Heart right ventricle (tissue), 16 donors: ENCODE measurements at regions not wholly inside any gene's neighbourhood (a gene's known extent, or its start where the extent isn't known, plus 50 kb on each side); places are given as distances from the start of the nearest gene placed in this dataset.

Experiments
- ATAC-seq, 8 donors: fragments of 200-7000 bp; cut with Tn5 transposase; one replicate each; pipeline ENCODE4 v1.9.1; 2020; ENCODE audit warnings: mild to moderate bottlenecking in 8 of 8, moderate library complexity in 8 of 8, moderate number of reproducible peaks in 1 of 8
- DNase-seq, 2 donors: peaks; one replicate each; pipeline ENCODE4 v3.0.0-alpha.2; 2020
- H3K27ac ChIP-seq, 10 donors: fragments of 200-600 bp; sonication (generic) in 2 of 10; one replicate each; pipeline versions ENCODE4 v1.5.0 to v1.8.0; 2020 to 2022; ENCODE audit warnings: mild to moderate bottlenecking in 3 of 10
- H3K27me3 ChIP-seq, 7 donors: fragments of 200-600 bp; one replicate each; pipeline ENCODE4 v1.8.0; 2021 to 2022; ENCODE audit warnings: mild to moderate bottlenecking in 2 of 7
- H3K36me3 ChIP-seq, 9 donors: fragments of 200-600 bp; sonication (generic) in 1 of 9; one replicate each; pipeline versions ENCODE4 v1.5.0 to v1.8.0; 2020 to 2022; ENCODE audit warnings: mild to moderate bottlenecking in 2 of 9
- H3K4me1 ChIP-seq, 9 donors: fragments of 200-600 bp; sonication (generic) in 1 of 9; one replicate each; pipeline versions ENCODE4 v1.5.0 to v1.8.0; 2020 to 2022; ENCODE audit warnings: mild to moderate bottlenecking in 4 of 9
- H3K4me3 ChIP-seq, 10 donors: fragments of 200-600 bp; sonication (generic) in 2 of 10; one replicate each; pipeline versions ENCODE4 v1.5.0 to v1.8.0; 2020 to 2022; ENCODE audit warnings: mild to moderate bottlenecking in 7 of 10, moderate library complexity in 2 of 10
- H3K9me3 ChIP-seq, 11 donors: fragments of 200-600 bp in 10 of 11; sonication (generic) in 2 of 11; one replicate each; pipeline versions ENCODE4 v1.5.0 to v1.8.0; 2013 to 2022; ENCODE audit warnings: mild to moderate bottlenecking in 2 of 11, control low read depth in 1 of 11, moderate library complexity in 1 of 11
- WGBS, 2 donors: extraction: QIAGEN DNeasy Blood & Tissue Kit; methylation state at CpG; one replicate each; pipeline ENCODE4 v1.1.7; 2013; ENCODE audit warnings: inconsistent platforms in 1 of 2; 5-methylcytosine and 5-hydroxymethylcytosine counted together
- intact Hi-C, 10 donors: fragments of 100-400 bp; cut with DNase I; formaldehyde crosslinking; loops; one replicate each; pipeline versions ENCODE4 v1.11.1 to v1.14.2; 2022
- TF ChIP-seq, protein P1 (sequence below), 9 donors: fragments of 200-600 bp; sonication (generic) in 2 of 9; IDR thresholded peaks; one replicate each; pipeline versions ENCODE4 v1.5.0 to v1.8.0; 2021 to 2022; ENCODE audit warnings: antibody characterized with exemption in 9 of 9, mild to moderate bottlenecking in 5 of 9, moderate library complexity in 1 of 9
- donor health status: Arrhythmogenic right ventricular cardiomyopathy.
- donor health status: ischemic (EF 13 %, LVEDD 7.1; RV severe dilation, severe dysfunction).
- donor health status: healthy with polysubstance abuse.
- donor health status: DM: no; HTN: yes; CAD: no.
- donor health status: DM: no; HTN: no; CAD: no.
- donor health status: ischemic (EF 25% LVEDD 6.9; RV normal size, moderate dysfunction).
- donor health status: ischemic (EF 25% LVEDD 5.7; RV mildly dilated, moderate dysfunction).
- donor health status: healthy.
- donor health status: DM: yes; HTN: yes; CAD: no.
- donor health status: Ischemic cardiomyopathy.
- donor health status: ischemic (EF 35%, LVEDD 5.7; RV mildly dilated, moderate dysfunction).
- donor health status: nonischemic (EF 11% LVEDD 7.7; RV severe dilation, severe dysfunction).
- donor health status: DM: yes; HTN: yes; CAD: no.
- donor health status: PGD.
- donor health status: ischemic (EF 29% LVEDD 5.4; RV normal size, mild dysfunction).
- donor health status: nonischemic (EF 23%, LVEDD 6.1; RV moderate dilation, normal function).

DNA sequence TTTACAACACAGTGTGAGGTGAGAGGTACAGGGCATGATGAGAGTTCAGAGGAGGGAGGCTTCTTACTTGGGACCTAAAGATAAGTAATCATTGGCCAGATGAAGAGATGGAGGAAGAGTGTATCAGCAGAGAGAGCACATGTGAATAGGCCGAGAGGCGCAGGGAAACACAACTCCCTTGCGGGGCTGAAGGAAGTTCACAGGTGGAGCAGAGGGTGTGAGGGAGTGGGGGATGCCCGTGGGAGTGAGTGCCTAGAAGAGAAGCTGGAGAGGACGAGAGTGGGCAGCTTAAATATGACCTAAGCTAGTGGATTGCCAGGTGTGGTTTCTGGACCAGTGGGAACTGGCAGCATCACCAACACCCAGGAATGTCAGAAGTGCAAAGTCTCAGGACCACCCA lies 98.2 kb upstream of the TBC1D5 start:
- ATAC-seq (no peak), DNase-seq (no peak)
- TF ChIP-seq, protein P1, sequence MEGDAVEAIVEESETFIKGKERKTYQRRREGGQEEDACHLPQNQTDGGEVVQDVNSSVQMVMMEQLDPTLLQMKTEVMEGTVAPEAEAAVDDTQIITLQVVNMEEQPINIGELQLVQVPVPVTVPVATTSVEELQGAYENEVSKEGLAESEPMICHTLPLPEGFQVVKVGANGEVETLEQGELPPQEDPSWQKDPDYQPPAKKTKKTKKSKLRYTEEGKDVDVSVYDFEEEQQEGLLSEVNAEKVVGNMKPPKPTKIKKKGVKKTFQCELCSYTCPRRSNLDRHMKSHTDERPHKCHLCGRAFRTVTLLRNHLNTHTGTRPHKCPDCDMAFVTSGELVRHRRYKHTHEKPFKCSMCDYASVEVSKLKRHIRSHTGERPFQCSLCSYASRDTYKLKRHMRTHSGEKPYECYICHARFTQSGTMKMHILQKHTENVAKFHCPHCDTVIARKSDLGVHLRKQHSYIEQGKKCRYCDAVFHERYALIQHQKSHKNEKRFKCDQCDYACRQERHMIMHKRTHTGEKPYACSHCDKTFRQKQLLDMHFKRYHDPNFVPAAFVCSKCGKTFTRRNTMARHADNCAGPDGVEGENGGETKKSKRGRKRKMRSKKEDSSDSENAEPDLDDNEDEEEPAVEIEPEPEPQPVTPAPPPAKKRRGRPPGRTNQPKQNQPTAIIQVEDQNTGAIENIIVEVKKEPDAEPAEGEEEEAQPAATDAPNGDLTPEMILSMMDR (IDR thresholded peaks at IDR 0.05): no peak
- no peak overlapping the region for H3K4me3 ChIP-seq
- H3K36me3 ChIP-seq: no peaks in the 10 kb centered on the region
- H3K27ac ChIP-seq: no peak overlapping the region
- H3K27me3 ChIP-seq: peaks cover 0 to 18% (median 0%) of the 10 kb centered on the region in 7 donors
- 81 to 83% methylated on average over 5 of the region's 5 CpGs for WGBS, 2 donors
- H3K4me1 ChIP-seq: no peaks in the 10 kb centered on the region
- H3K9me3 ChIP-seq: no peaks in the 10 kb centered on the region
- intact Hi-C loops: loop anchor here (2.0 to 10.0 kb wide), 11 partner anchors 193 to 1240 kb away; no protein-coding TSS in a partner anchor

DNA sequence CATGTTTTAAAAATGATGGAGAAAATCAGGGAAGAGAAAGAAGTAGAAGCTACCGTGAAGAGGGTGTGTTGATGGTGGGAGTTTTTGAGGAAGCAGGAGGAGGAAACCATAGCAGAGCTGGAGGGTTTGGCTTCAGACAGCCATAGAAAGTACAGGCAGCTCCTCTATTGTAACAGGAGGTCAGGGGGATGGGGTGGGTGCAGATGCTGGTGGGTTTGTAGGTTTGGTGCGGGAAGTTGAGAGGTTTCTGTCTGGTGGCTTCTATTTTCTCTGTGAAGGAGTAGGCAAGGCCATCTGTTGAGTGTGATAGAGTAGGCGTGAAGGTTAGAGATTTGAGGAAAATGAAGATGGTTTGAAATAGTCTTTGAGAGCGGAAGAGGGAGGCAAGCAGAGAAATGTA lies 97.7 kb upstream of the TBC1D5 start:
- Histone ChIP-seq H3K36me3 (no peaks in the 10 kb centered on the region), H3K27ac (no peak overlapping the region), H3K4me3 (no peak overlapping the region), H3K27me3 (peaks cover 0 to 18% (median 0%) of the 10 kb centered on the region in 7 donors), H3K9me3 (no peaks in the 10 kb centered on the region), H3K4me1 (no peaks in the 10 kb centered on the region)
- ATAC-seq (no peak), DNase-seq (no peak)
- intact Hi-C loops: loop anchor here (2.0 to 10.0 kb wide), 11 partner anchors 193 to 1239 kb away; no protein-coding TSS in a partner anchor
- TF ChIP-seq, protein P1 (IDR thresholded peaks at IDR 0.05): no peak
- 88 to 92% methylated on average over 4 of the region's 4 CpGs for WGBS, 2 donors

DNA sequence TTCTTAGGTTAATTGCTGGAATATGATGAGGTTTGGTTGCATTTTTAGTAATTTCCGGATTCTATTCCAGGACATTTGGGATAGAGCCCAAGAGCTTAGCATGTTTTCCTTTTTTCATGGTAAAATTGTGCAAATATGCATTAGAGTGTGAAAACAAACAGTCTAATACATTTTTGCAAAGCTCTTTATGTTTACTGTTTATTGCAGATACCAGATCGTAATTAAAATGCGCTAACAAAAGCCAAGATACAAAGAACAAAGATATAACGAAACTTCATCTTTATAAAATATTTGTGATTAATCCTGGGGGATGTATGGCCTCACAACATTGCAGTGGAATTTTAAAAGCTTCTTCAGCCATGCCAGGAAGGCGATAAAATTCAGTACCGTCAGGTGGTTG lies 94.5 kb upstream of the TBC1D5 start:
- no peak for DNase-seq
- H3K4me3 ChIP-seq: peak overlapping the region in 3 of 10 donors; percentile 3 to 26 (median 19)
- H3K27ac ChIP-seq: no peak overlapping the region
- peaks cover 0 to 18% (median 0%) of the 10 kb centered on the region in 7 donors for H3K27me3 ChIP-seq
- no peaks in the 10 kb centered on the region for H3K9me3 ChIP-seq
- TF ChIP-seq, protein P1 (IDR thresholded peaks at IDR 0.05): no peak
- no peaks in the 10 kb centered on the region for H3K4me1 ChIP-seq
- WGBS, 2 donors: 75 to 82% methylated on average over 6 of the region's 6 CpGs
- no peaks in the 10 kb centered on the region for H3K36me3 ChIP-seq
- ATAC-seq: no peak
- intact Hi-C loops: loop anchor here in 4 of 10 donors (5.0 to 10.0 kb wide), 4 partner anchors 190 to 572 kb away; no protein-coding TSS in a partner anchor

DNA sequence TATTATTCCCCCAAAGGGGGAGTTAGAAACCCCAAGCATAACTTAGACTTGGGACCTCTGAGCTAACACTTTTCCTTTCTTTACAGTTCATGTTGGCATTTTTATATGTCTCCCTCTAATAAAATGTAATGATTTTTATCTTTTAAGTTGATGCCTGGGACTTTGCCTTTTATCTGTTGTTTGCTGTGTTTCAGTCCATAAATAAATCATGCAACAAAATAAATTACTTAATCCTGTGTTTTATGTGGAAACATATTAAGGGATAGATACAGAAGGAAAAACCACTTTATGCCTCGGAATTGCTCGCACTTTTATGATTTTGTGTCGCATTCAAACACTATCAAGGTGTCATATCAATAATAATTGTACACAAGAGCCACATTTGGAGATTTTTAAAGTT lies 93.7 kb upstream of the TBC1D5 start:
- no peaks in the 10 kb centered on the region for H3K36me3 ChIP-seq
- no peaks in the 10 kb centered on the region for H3K9me3 ChIP-seq
- intact Hi-C loops: loop anchor here in 4 of 10 donors (5.0 to 10.0 kb wide), 4 partner anchors 189 to 571 kb away; no protein-coding TSS in a partner anchor

More for the DNA sequence above, 93.7 kb upstream of the TBC1D5 start:
- no peak for ATAC-seq
- 89 to 94% methylated on average over 3 of the region's 3 CpGs for WGBS, 2 donors
- Histone ChIP-seq H3K27me3 (peaks cover 0 to 18% (median 0%) of the 10 kb centered on the region in 7 donors), H3K4me3 (no peak overlapping the region), H3K27ac (no peak overlapping the region), H3K4me1 (no peaks in the 10 kb centered on the region)
- DNase-seq: no peak
- TF ChIP-seq, protein P1 (IDR thresholded peaks at IDR 0.05): no peak
